ENCODE measurements at regions not wholly inside any gene's neighbourhood (a gene's known extent, or its start where the extent isn't known, plus 50 kb on each side); places are given as distances from the start of the nearest gene placed in this dataset.

- H3K4me3 ChIP-seq (ENCODE audit: insufficient read depth, low read depth, low read length), result no peak overlapping the region
Observed at GRCh38 chr18:42409005-42409404, 454.0 kb downstream of the PIK3C3 start.

DNA sequence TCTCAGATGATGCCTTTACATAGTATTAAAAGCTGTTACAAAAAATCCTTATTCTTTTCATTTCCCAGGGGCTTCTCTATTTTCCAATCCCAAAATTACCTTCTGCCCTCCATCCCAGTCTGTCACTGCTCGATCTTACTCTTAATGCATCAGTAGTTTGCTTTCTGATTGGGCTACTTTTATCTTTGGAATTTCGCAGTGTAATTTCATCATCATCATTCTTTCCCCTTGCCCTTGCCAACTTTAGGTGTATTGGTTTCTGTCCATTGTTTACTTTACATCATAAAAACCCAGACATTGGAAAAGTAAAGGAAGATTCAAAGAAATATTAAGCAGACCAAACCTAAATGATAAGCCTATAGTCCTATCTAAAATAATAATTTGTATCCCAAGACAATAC lies 457.2 kb downstream of the PIK3C3 start:
- Histone ChIP-seq H3K27me3 (ENCODE audit: control insufficient read depth, insufficient read depth, low read length) (no peaks in the 10 kb centered on the region), H3K36me3 (replicated peaks; ENCODE audit: control insufficient read depth, insufficient read depth, low read length) (no peaks in the 10 kb centered on the region), H3K4me3 (ENCODE audit: insufficient read depth, low read depth, low read length) (no peak overlapping the region)
- no peak for DNase-seq

More at GRCh38 chr18:42409005-42409404, 454.0 kb downstream of the PIK3C3 start:
- Histone ChIP-seq H3K27me3 (ENCODE audit: control insufficient read depth, insufficient read depth, low read length) (no peaks in the 10 kb centered on the region), H3K36me3 (replicated peaks; ENCODE audit: control insufficient read depth, insufficient read depth, low read length) (no peaks in the 10 kb centered on the region)
- DNase-seq, result no peak

- H3K27me3 ChIP-seq (ENCODE audit: control insufficient read depth, insufficient read depth, low read length), result no peaks in the 10 kb centered on the region
- H3K36me3 ChIP-seq (replicated peaks; ENCODE audit: control insufficient read depth, insufficient read depth, low read length), result no peaks in the 10 kb centered on the region
- H3K4me3 ChIP-seq (ENCODE audit: insufficient read depth, low read depth, low read length), result no peak overlapping the region
- DNase-seq, result no peak
Observed at GRCh38 chr18:42412896-42413295, 457.9 kb downstream of the PIK3C3 start.

DNA sequence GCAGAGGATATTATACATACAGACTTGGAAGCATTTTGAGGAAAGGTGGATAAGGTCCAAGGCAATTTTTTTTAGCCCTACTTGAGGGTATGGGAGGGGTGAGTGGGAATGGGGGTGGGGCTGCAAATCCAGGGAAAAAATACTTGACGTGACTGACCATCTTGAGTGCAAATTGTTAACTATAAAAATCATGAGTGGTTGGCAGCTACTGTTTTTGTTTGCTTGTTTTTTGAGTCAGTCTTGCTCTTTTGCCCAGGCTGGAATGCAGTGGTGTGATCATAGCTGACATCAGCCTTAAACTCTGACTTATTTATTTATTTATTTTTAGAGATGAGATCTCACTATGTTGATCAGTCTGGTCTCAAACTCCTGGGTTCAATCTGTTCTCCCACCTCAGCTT lies 458.8 kb downstream of the PIK3C3 start:
- H3K4me3 ChIP-seq (ENCODE audit: insufficient read depth, low read depth, low read length), result no peak overlapping the region
- no peaks in the 10 kb centered on the region for H3K36me3 ChIP-seq (replicated peaks; ENCODE audit: control insufficient read depth, insufficient read depth, low read length)
- no peak for DNase-seq
- H3K27me3 ChIP-seq (ENCODE audit: control insufficient read depth, insufficient read depth, low read length), result no peaks in the 10 kb centered on the region

DNA sequence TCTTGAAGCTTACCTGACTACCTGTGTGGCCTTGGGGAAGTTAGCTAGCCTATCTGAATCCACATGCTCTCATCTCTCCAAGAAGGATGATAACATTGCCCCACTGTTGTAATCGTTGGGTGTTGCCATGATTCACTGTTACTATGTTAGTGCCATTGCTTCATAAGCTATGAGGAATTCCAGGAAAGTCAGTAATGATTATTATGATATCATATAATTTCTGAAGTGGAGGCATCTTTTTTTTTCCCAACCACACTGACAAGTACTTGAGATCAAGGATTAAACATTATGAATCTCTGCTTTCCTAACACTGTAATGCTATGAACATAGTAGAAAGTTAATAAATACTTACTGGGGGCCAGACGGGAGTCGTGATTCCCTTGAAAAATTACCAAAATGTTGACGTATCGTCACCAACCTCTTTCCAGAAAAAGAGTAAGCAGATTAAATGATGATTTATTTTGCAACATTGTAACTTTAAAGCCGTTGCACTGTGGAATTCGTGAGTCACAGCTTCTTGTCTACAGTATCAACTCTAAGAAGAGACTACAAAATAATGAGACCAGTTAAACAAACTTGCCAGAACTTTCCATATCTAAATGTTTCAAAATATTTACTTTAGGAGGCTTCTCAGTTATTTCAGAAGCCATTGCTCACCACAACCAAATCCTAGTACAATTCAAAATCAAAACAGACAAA lies 459.9 kb downstream of the PIK3C3 start:
- Histone ChIP-seq H3K4me3 (ENCODE audit: insufficient read depth, low read depth, low read length) (no peak overlapping the region), H3K36me3 (replicated peaks; ENCODE audit: control insufficient read depth, insufficient read depth, low read length) (no peaks in the 10 kb centered on the region), H3K27me3 (ENCODE audit: control insufficient read depth, insufficient read depth, low read length) (no peaks in the 10 kb centered on the region)
- no peak for DNase-seq

GRCh38 chr18:42417189-42417588 lies 462.2 kb downstream of the PIK3C3 start:
- no peaks in the 10 kb centered on the region for H3K27me3 ChIP-seq (ENCODE audit: control insufficient read depth, insufficient read depth, low read length)
- no peak overlapping the region for H3K4me3 ChIP-seq (ENCODE audit: insufficient read depth, low read depth, low read length)
- H3K36me3 ChIP-seq (replicated peaks; ENCODE audit: control insufficient read depth, insufficient read depth, low read length), result no peaks in the 10 kb centered on the region
- no peak for DNase-seq

- H3K36me3 ChIP-seq (replicated peaks; ENCODE audit: control insufficient read depth, insufficient read depth, low read length), result no peaks in the 10 kb centered on the region
- no peak for DNase-seq
- no peak overlapping the region for H3K4me3 ChIP-seq (ENCODE audit: insufficient read depth, low read depth, low read length)
- no peaks in the 10 kb centered on the region for H3K27me3 ChIP-seq (ENCODE audit: control insufficient read depth, insufficient read depth, low read length)
Observed at GRCh38 chr18:42418121-42418520, 463.1 kb downstream of the PIK3C3 start.

- no peak for DNase-seq
- no peaks in the 10 kb centered on the region for H3K36me3 ChIP-seq (replicated peaks; ENCODE audit: control insufficient read depth, insufficient read depth, low read length)
- no peaks in the 10 kb centered on the region for H3K27me3 ChIP-seq (ENCODE audit: control insufficient read depth, insufficient read depth, low read length)
- no peak overlapping the region for H3K4me3 ChIP-seq (ENCODE audit: insufficient read depth, low read depth, low read length)
Observed at GRCh38 chr18:42425025-42425424, 470.0 kb downstream of the PIK3C3 start.

- DNase-seq, result no peak
Observed at GRCh38 chr18:42426496-42427015, 471.5 kb downstream of the PIK3C3 start.

GRCh38 chr18:42429196-42429595 lies 474.2 kb downstream of the PIK3C3 start:
- no peaks in the 10 kb centered on the region for H3K36me3 ChIP-seq (replicated peaks; ENCODE audit: control insufficient read depth, insufficient read depth, low read length)
- H3K27me3 ChIP-seq (ENCODE audit: control insufficient read depth, insufficient read depth, low read length), result no peaks in the 10 kb centered on the region
- peak; percentile 1 for DNase-seq
- no peak overlapping the region for H3K4me3 ChIP-seq (ENCODE audit: insufficient read depth, low read depth, low read length)

More at GRCh38 chr18:42426496-42427015, 471.5 kb downstream of the PIK3C3 start:
- no peak overlapping the region for H3K4me3 ChIP-seq (ENCODE audit: insufficient read depth, low read depth, low read length)
- H3K27me3 ChIP-seq (ENCODE audit: control insufficient read depth, insufficient read depth, low read length), result no peaks in the 10 kb centered on the region
- no peaks in the 10 kb centered on the region for H3K36me3 ChIP-seq (replicated peaks; ENCODE audit: control insufficient read depth, insufficient read depth, low read length)

- Histone ChIP-seq H3K27me3 (ENCODE audit: control insufficient read depth, insufficient read depth, low read length) (no peaks in the 10 kb centered on the region), H3K4me3 (ENCODE audit: insufficient read depth, low read depth, low read length) (no peak overlapping the region), H3K36me3 (replicated peaks; ENCODE audit: control insufficient read depth, insufficient read depth, low read length) (no peaks in the 10 kb centered on the region)
- DNase-seq, result no peak
Observed at GRCh38 chr18:42436222-42436765, 481.3 kb downstream of the PIK3C3 start.

DNA sequence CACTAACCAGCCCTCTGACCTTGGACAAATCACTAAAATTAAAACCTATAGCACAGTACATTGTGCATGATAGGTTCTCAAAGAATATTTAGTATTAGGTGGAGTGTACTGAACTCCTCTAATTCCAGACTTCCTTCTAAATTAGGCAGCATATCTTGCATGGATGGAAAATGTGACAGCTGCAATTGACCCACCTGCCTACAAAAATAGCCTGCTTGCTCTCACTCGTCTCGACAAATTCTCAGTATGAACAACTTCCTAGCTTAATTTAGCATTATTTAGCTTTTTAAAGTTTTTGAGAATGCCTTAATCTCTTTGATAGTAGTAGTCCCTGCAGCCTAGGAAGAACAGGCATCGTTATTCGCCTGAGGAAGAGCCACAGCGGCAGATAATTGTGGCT lies 482.0 kb downstream of the PIK3C3 start:
- Histone ChIP-seq H3K27me3 (ENCODE audit: control insufficient read depth, insufficient read depth, low read length) (no peaks in the 10 kb centered on the region), H3K36me3 (replicated peaks; ENCODE audit: control insufficient read depth, insufficient read depth, low read length) (no peaks in the 10 kb centered on the region), H3K4me3 (ENCODE audit: insufficient read depth, low read depth, low read length) (no peak overlapping the region)
- no peak for DNase-seq

GRCh38 chr18:42437646-42438045 lies 482.6 kb downstream of the PIK3C3 start:
- Histone ChIP-seq H3K36me3 (replicated peaks; ENCODE audit: control insufficient read depth, insufficient read depth, low read length) (no peaks in the 10 kb centered on the region), H3K27me3 (ENCODE audit: control insufficient read depth, insufficient read depth, low read length) (no peaks in the 10 kb centered on the region), H3K4me3 (ENCODE audit: insufficient read depth, low read depth, low read length) (no peak overlapping the region)
- no peak for DNase-seq

GRCh38 chr18:42442656-42443055 lies 487.6 kb downstream of the PIK3C3 start:
- Histone ChIP-seq H3K27me3 (ENCODE audit: control insufficient read depth, insufficient read depth, low read length) (no peaks in the 10 kb centered on the region), H3K4me3 (ENCODE audit: insufficient read depth, low read depth, low read length) (no peak overlapping the region), H3K36me3 (replicated peaks; ENCODE audit: control insufficient read depth, insufficient read depth, low read length) (no peaks in the 10 kb centered on the region)
- no peak for DNase-seq

DNA sequence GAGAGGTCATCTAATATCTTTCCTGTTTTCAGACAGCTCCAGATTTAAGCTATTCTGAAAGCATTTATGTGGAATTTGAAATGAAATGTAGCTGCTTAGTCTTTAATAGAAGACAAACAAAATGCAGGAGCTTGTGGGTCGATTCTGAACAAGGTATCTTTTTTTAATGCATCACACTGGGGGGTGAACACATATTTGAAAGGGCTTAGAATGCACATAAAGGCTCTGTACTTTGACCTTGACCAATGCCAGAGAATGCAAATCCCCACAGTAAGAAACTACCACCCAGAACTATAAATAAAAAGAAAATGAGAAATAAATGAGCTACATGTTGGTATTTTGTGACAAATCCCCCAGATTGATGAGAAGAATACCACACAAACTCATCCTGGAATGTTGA lies 489.3 kb downstream of the PIK3C3 start:
- Histone ChIP-seq H3K4me3 (ENCODE audit: insufficient read depth, low read depth, low read length) (no peak overlapping the region), H3K27me3 (ENCODE audit: control insufficient read depth, insufficient read depth, low read length) (no peaks in the 10 kb centered on the region), H3K36me3 (replicated peaks; ENCODE audit: control insufficient read depth, insufficient read depth, low read length) (no peaks in the 10 kb centered on the region)
- no peak for DNase-seq
